HepG2 (cell line): ENCODE measurements at regions not wholly inside any gene's neighbourhood (a gene's known extent, or its start where the extent isn't known, plus 50 kb on each side); places are given as distances from the start of the nearest gene placed in this dataset.

Experiments used
- ATAC-seq: fragments of 200-7000 bp; cut with Tn5 transposase; 3 replicates; pipeline ENCODE4 v1.9.1; 2020; ENCODE audit warnings: mild to moderate bottlenecking, moderate library complexity
- BruUV-seq: library from RNA; stranded (reverse); fragments of 400-500 nt; replicated peaks from 2 replicates; lab custom pipeline; 2021; lab: Mats Ljungman, UMichigan
- CTCF ChIA-PET: fragments of 300-600 bp; formaldehyde crosslinking; extraction: SDS; loops from one replicate; lab custom pipeline; 2021; ENCODE audit warnings: low total read pairs, inconsistent platforms, low intra/inter-chr PET ratio; lab: Yijun Ruan, JAX
- POLR2A ChIA-PET: fragments of 350-600 bp; sonication (Branson Sonifier 250); formaldehyde crosslinking; loops from one replicate; lab custom pipeline; 2020; ENCODE audit warnings: antibody characterized with exemption, inconsistent platforms; lab: Yijun Ruan, JAX
- DNase-seq: peaks from one replicate; pipeline ENCODE4 v3.0.0-alpha.2; 2015; ENCODE audit warnings: low spot score
- FAIRE-seq: peaks from 3 replicates; lab custom pipeline; 2011; peaks lifted over from hg19 to GRCh38; lab: Jason Lieb, UNC
- H2AFZ ChIP-seq: one replicate; pipeline ENCODE4 v1.6.1; 2011; ENCODE audit warnings: low read length, inconsistent platforms
- H3K27ac ChIP-seq: fragments of 300-600 bp; 3 replicates; pipeline ENCODE4 v1.8.0; 2011; ENCODE audit warnings: mixed run types, mild to moderate bottlenecking, mixed read lengths, low read length, inconsistent platforms; ENCODE audit not compliant: insufficient read depth; ENCODE audit errors: extremely low read length
- H3K27me3 ChIP-seq, 2 experiments: fragments of 200-600 bp in 1 of 2; 2 replicates in 1 of 2; 3 replicates in 1 of 2; pipeline versions ENCODE4 v1.6.0 to v1.8.0; 2011; ENCODE audit warnings: low read length in 2 of 2, mild to moderate bottlenecking in 2 of 2, moderate library complexity in 2 of 2, inconsistent platforms in 1 of 2; ENCODE audit not compliant: insufficient read depth in 2 of 2, control insufficient read depth in 1 of 2
- H3K36me3 ChIP-seq, 2 experiments: fragments of 200-600 bp in 1 of 2; replicated peaks in 1 of 2; 2 replicates in 1 of 2; 3 replicates in 1 of 2; pipeline versions ENCODE4 v1.5.1 to v1.8.0; 2011; ENCODE audit warnings: low read length in 2 of 2, inconsistent platforms in 1 of 2; ENCODE audit not compliant: insufficient read depth in 2 of 2, control insufficient read depth in 1 of 2
- H3K4me1 ChIP-seq: 2 replicates; pipeline ENCODE4 v1.5.1; 2012; ENCODE audit warnings: low read length, inconsistent platforms; ENCODE audit not compliant: insufficient read depth
- H3K4me2 ChIP-seq: 2 replicates; pipeline ENCODE4 v1.6.0; 2011; ENCODE audit warnings: low read depth, low read length, inconsistent platforms
- H3K4me3 ChIP-seq, 3 experiments: fragments of 200-600 bp in 1 of 3; sonication (generic), shearing (Covaris generic) in 1 of 3; replicated peaks in 1 of 3; 2 replicates each; pipeline ENCODE4 v1.5.1; 2011 to 2016; ENCODE audit warnings: low read length in 3 of 3, inconsistent platforms in 2 of 3, low read depth in 2 of 3, mild to moderate bottlenecking in 2 of 3, control low read depth in 1 of 3, mixed read lengths in 1 of 3; ENCODE audit not compliant: insufficient read depth in 1 of 3
- H3K79me2 ChIP-seq: one replicate; pipeline ENCODE4 v1.6.1; 2011; ENCODE audit warnings: low read length, inconsistent platforms; ENCODE audit not compliant: insufficient read depth
- H3K9ac ChIP-seq: 2 replicates; pipeline ENCODE4 v1.6.0; 2011; ENCODE audit warnings: mild to moderate bottlenecking, low read depth, low read length, inconsistent platforms; ENCODE audit not compliant: insufficient read depth
- H3K9me3 ChIP-seq: 2 replicates; pipeline ENCODE4 v1.5.1; 2012; ENCODE audit warnings: mild to moderate bottlenecking, low read length
- H4K20me1 ChIP-seq: 2 replicates; pipeline ENCODE4 v1.6.0; 2011; ENCODE audit warnings: inconsistent platforms, mild to moderate bottlenecking, low read length, moderate library complexity; ENCODE audit not compliant: insufficient read depth
- CENPT ChIP-seq: sonication (generic); formaldehyde crosslinking; IDR thresholded peaks from 2 replicates; pipeline ENCODE4 v1.8.0; 2022; ENCODE audit warnings: low read depth, mild to moderate bottlenecking, moderate library complexity, missing genetic modification reagents
- KAT7 ChIP-seq: IDR thresholded peaks from 2 replicates; pipeline ENCODE4 v1.6.1; 2018; ENCODE audit warnings: borderline replicate concordance, missing compliant biosample characterization
- KAT8 ChIP-seq: IDR thresholded peaks from 2 replicates; pipeline ENCODE4 v1.6.1; 2016; ENCODE audit warnings: missing genetic modification reagents, missing compliant biosample characterization
- MLLT10 ChIP-seq: sonication (generic); formaldehyde crosslinking; IDR thresholded peaks from 2 replicates; pipeline ENCODE4 v1.4.0; 2020; ENCODE audit warnings: missing genetic modification reagents
- MTF2 ChIP-seq: sonication (generic); formaldehyde crosslinking; IDR thresholded peaks from 2 replicates; pipeline ENCODE4 v1.5.0; 2020; ENCODE audit warnings: missing genetic modification reagents, borderline replicate concordance
- NR0B2 ChIP-seq: sonication (generic); formaldehyde crosslinking; IDR thresholded peaks from 2 replicates; pipeline ENCODE4 v1.4.0; 2020; ENCODE audit warnings: mild to moderate bottlenecking, missing genetic modification reagents
- RBFOX2 ChIP-seq: fragments of 200-400 bp; formaldehyde crosslinking; IDR thresholded peaks from 2 replicates; pipeline ENCODE4 v1.6.1; 2017; ENCODE audit warnings: low read depth, mild to moderate bottlenecking, low read length
- RELA ChIP-seq: sonication (generic); formaldehyde crosslinking; IDR thresholded peaks from 2 replicates; pipeline ENCODE4 v1.4.0; 2020; ENCODE audit warnings: missing genetic modification reagents
- SCMH1 ChIP-seq: sonication (generic); formaldehyde crosslinking; IDR thresholded peaks from 2 replicates; pipeline ENCODE4 v1.9.0; 2021; ENCODE audit warnings: missing genetic modification reagents, mild to moderate bottlenecking, borderline replicate concordance
- TBX2 ChIP-seq: sonication (generic); formaldehyde crosslinking; IDR thresholded peaks from 2 replicates; pipeline ENCODE4 v1.5.0; 2020; ENCODE audit warnings: missing genetic modification reagents, mild to moderate bottlenecking, borderline replicate concordance
- ZNF205 ChIP-seq: IDR thresholded peaks from 2 replicates; pipeline ENCODE4 v1.6.1; 2018; ENCODE audit warnings: missing biosample characterization, missing genetic modification reagents
- ZNF44 ChIP-seq: sonication (generic); formaldehyde crosslinking; IDR thresholded peaks from 2 replicates; pipeline ENCODE4 v1.5.1; 2020; ENCODE audit warnings: mild to moderate bottlenecking, missing genetic modification reagents
- WGBS: methylation state at CpG from one replicate; pipeline ENCODE4 v1.1.6; 2017; ENCODE audit warnings: low lambda C conversion rate; 5-methylcytosine and 5-hydroxymethylcytosine counted together
- in situ Hi-C: cut with HindIII; loops from 2 replicates; pipeline ENCODE4 v1.10.0; 2017; ENCODE audit warnings: low pct_unique_long_range_greater_than_20kb; ENCODE audit not compliant: extremely low pct_ligation_motif_present
- intact Hi-C: fragments of 100-400 bp; cut with micrococcal nuclease; formaldehyde crosslinking; loops from one replicate; pipeline ENCODE4 v1.10.0; 2022; ENCODE audit not compliant: unreplicated experiment

GRCh38 chr11:33488971-33489370, 211.7 kb downstream of the C11orf91 start:
- intact Hi-C loops (no loop called here), in situ Hi-C loops (no loop called here)
- H2AFZ ChIP-seq = no peak overlapping the region
- H3K9me3 ChIP-seq = no peaks in the 10 kb centered on the region
- POLR2A ChIA-PET = no interaction called here
- 0% methylated on average over 3 of the region's 3 CpGs for WGBS
- no peaks in the 10 kb centered on the region for H4K20me1 ChIP-seq
- no peak overlapping the region for H3K4me2 ChIP-seq
- no peaks in the 10 kb centered on the region for H3K4me1 ChIP-seq
- peaks cover 0 to 4% of the 10 kb centered on the region in 2 experiments; a peak in 1 of 5 replicates for H3K27me3 ChIP-seq
- H3K4me3 ChIP-seq = no peak overlapping the region
- no peaks in the 10 kb centered on the region for H3K36me3 ChIP-seq
- FAIRE-seq (no peak), DNase-seq (no peak), ATAC-seq (no peak)
- H3K79me2 ChIP-seq = no peaks in the 10 kb centered on the region
- CTCF ChIA-PET = no interaction called here
- no peak overlapping the region for H3K27ac ChIP-seq
- TF ChIP-seq RBFOX2 = no peak
- no peak for TF ChIP-seq TBX2 (CRISPR knock-in tag)
- no peak for TF ChIP-seq NR0B2 (CRISPR knock-in tag)
- TF ChIP-seq SCMH1 = no peak
- no peak for TF ChIP-seq RELA (CRISPR knock-in tag)
- TF ChIP-seq CENPT (CRISPR knock-in tag) = no peak
- TF ChIP-seq KAT7 (CRISPR knock-in tag) = no peak
- no peak for TF ChIP-seq KAT8 (CRISPR knock-in tag)
- TF ChIP-seq MLLT10 (CRISPR knock-in tag) = no peak
- no peak for TF ChIP-seq ZNF44
- no peak for TF ChIP-seq MTF2 (CRISPR knock-in tag)
- no peak for TF ChIP-seq ZNF205 (CRISPR knock-in tag)
- BruUV-seq = no TSS peak
- H3K9ac ChIP-seq = no peak overlapping the region
